Skeletal muscle tissue (tissue), 3 donors: ENCODE measurements at regions not wholly inside any gene's neighbourhood (a gene's known extent, or its start where the extent isn't known, plus 50 kb on each side); places are given as distances from the start of the nearest gene placed in this dataset.

Experiments
- H3K27ac ChIP-seq: one replicate; pipeline ENCODE4 v1.7.0; 2013; ENCODE audit warnings: mild to moderate bottlenecking, low read depth, low read length, inconsistent platforms
- H3K27me3 ChIP-seq, 3 donors: one replicate each; pipeline ENCODE4 v1.7.0; 2013; ENCODE audit warnings: low read length in 3 of 3; ENCODE audit not compliant: control insufficient read depth in 3 of 3, insufficient read depth in 3 of 3
- H3K36me3 ChIP-seq, 3 donors: one replicate each; pipeline ENCODE4 v1.7.0; 2013; ENCODE audit warnings: low read length in 3 of 3; ENCODE audit not compliant: control insufficient read depth in 3 of 3, insufficient read depth in 3 of 3
- H3K4me1 ChIP-seq, 3 donors: one replicate each; pipeline ENCODE4 v1.7.0; 2013; ENCODE audit warnings: low read length in 3 of 3, mild to moderate bottlenecking in 3 of 3; ENCODE audit not compliant: control insufficient read depth in 3 of 3, insufficient read depth in 3 of 3
- H3K4me3 ChIP-seq, 3 donors: one replicate each; pipeline ENCODE4 v1.7.0; 2013; ENCODE audit warnings: low read length in 3 of 3
- H3K9ac ChIP-seq, 3 donors: one replicate each; pipeline ENCODE4 v1.7.0; 2013; ENCODE audit warnings: low read length in 3 of 3, mild to moderate bottlenecking in 3 of 3, moderate library complexity in 2 of 3, low read depth in 1 of 3
- H3K9me3 ChIP-seq, 3 donors: one replicate each; pipeline ENCODE4 v1.7.0; 2013; ENCODE audit warnings: low read length in 3 of 3; ENCODE audit not compliant: control insufficient read depth in 3 of 3
- donor health status: Osteomylitis.

DNA sequence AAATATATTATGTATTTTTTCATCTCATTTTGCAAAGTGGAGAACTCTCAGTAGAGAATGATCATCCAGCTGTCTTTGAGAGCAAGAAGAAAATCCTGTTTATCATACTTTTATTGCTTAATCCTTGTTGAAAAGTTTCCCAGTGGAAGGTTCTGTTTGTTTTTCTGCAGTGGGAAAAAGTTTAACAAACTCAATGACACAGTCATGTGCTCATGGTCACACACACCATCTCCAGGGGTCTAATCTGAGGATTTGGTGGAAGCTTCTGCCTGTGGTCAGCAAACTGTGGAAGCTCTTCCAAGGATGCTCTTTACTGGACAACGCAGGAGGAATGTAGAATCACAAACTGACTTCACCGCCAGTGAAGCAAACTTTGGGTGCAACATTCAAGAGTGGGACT is 1003.9 kb downstream of the SORCS3 start:
- Histone ChIP-seq H3K4me1 (no peaks in the 10 kb centered on the region), H3K4me3 (no peak overlapping the region), H3K9ac (no peak overlapping the region), H3K9me3 (no peaks in the 10 kb centered on the region), H3K27ac (no peak overlapping the region), H3K27me3 (no peaks in the 10 kb centered on the region), H3K36me3 (no peaks in the 10 kb centered on the region)

GRCh38 chr10:105644559-105644958 is 1003.5 kb downstream of the SORCS3 start:
- H3K4me3 ChIP-seq = no peak overlapping the region
- no peaks in the 10 kb centered on the region for H3K36me3 ChIP-seq
- H3K27me3 ChIP-seq = no peaks in the 10 kb centered on the region
- H3K9me3 ChIP-seq = no peaks in the 10 kb centered on the region
- no peak overlapping the region for H3K27ac ChIP-seq
- no peak overlapping the region for H3K9ac ChIP-seq
- no peaks in the 10 kb centered on the region for H3K4me1 ChIP-seq

- H3K27ac ChIP-seq = no peak overlapping the region
Measured at GRCh38 chr10:105644091-105644490, 1003.0 kb downstream of the SORCS3 start.

GRCh38 chr10:105643660-105644059 is 1002.6 kb downstream of the SORCS3 start:
- Histone ChIP-seq H3K9me3 (no peaks in the 10 kb centered on the region), H3K4me1 (no peaks in the 10 kb centered on the region), H3K27ac (no peak overlapping the region)

More at GRCh38 chr10:105644091-105644490, 1003.0 kb downstream of the SORCS3 start:
- Histone ChIP-seq H3K4me3 (no peak overlapping the region), H3K9me3 (no peaks in the 10 kb centered on the region), H3K4me1 (no peaks in the 10 kb centered on the region), H3K27me3 (no peaks in the 10 kb centered on the region), H3K9ac (no peak overlapping the region), H3K36me3 (no peaks in the 10 kb centered on the region)

DNA sequence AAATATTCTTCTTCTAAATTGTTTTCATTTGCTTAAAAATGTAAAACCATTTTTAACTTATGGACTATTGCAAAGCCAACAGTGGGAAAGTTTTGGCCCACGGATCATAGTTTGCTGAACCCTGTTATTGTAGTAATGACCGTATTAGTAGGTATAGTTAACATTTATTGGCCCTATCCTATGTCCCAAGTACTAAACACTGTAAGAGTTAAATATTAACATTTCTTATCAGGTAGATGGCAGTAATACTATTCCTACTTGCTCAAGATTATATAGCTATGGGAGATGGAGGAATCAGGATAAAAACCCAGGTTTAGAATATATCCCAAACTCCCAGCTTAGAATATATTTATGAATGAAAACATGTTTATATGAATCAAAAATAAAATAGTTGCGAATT is 993.2 kb downstream of the SORCS3 start:
- Histone ChIP-seq H3K36me3 (no peaks in the 10 kb centered on the region), H3K27me3 (no peaks in the 10 kb centered on the region), H3K9me3 (no peaks in the 10 kb centered on the region), H3K4me3 (no peak overlapping the region), H3K4me1 (no peaks in the 10 kb centered on the region), H3K27ac (no peak overlapping the region), H3K9ac (no peak overlapping the region)

More at GRCh38 chr10:105643660-105644059, 1002.6 kb downstream of the SORCS3 start:
- no peak overlapping the region for H3K4me3 ChIP-seq
- no peak overlapping the region for H3K9ac ChIP-seq
- no peaks in the 10 kb centered on the region for H3K27me3 ChIP-seq
- no peaks in the 10 kb centered on the region for H3K36me3 ChIP-seq

DNA sequence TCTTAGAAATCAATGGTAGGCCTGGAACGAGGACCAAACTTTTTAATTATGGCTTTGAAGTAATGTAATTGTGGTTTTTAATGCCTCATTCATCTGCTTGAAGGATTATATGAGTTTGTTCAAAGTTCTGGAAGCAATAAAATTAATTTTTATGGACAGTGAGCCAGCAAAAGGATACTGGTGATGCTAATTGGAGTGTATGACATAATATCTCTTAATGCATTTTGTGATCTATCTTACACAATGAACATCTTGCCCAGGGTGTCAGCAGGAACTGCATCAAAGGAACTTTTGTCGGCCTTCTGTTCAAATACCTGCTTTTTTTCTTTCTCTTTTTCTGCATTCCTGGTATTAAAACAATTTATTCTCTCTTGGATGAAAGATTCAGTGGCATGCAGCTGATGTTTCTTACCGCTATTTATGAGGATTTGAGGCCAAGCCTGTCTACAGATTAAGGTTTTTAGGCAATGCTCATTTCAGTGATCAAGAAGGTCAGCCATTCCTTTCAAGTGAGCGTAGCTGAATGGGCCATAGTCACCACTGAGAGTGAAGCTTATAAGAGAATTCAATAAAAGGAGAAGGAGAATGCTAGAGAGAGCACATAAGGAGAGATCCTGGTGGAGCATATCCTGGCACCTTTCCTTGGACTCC is 974.8 kb downstream of the SORCS3 start:
- no peak overlapping the region for H3K27ac ChIP-seq
- H3K27me3 ChIP-seq = no peaks in the 10 kb centered on the region
- peaks cover 0 to 2% (median 0%) of the 10 kb centered on the region in 3 donors for H3K9me3 ChIP-seq
- H3K36me3 ChIP-seq = no peaks in the 10 kb centered on the region
- H3K4me3 ChIP-seq = no peak overlapping the region
- H3K9ac ChIP-seq = no peak overlapping the region
- no peaks in the 10 kb centered on the region for H3K4me1 ChIP-seq

- Histone ChIP-seq H3K9ac (no peak overlapping the region), H3K27me3 (no peaks in the 10 kb centered on the region), H3K4me1 (no peaks in the 10 kb centered on the region), H3K27ac (no peak overlapping the region), H3K36me3 (no peaks in the 10 kb centered on the region), H3K9me3 (peaks cover 0 to 2% (median 0%) of the 10 kb centered on the region in 3 donors), H3K4me3 (no peak overlapping the region)
Measured at GRCh38 chr10:105611244-105611798, 970.2 kb downstream of the SORCS3 start.

- H3K4me3 ChIP-seq = no peak overlapping the region
- H3K27ac ChIP-seq = no peak overlapping the region
- no peak overlapping the region for H3K9ac ChIP-seq
- H3K9me3 ChIP-seq = peaks cover 0 to 2% (median 0%) of the 10 kb centered on the region in 3 donors
- no peaks in the 10 kb centered on the region for H3K4me1 ChIP-seq
- no peaks in the 10 kb centered on the region for H3K27me3 ChIP-seq
- no peaks in the 10 kb centered on the region for H3K36me3 ChIP-seq
Measured at GRCh38 chr10:105609451-105609850, 968.4 kb downstream of the SORCS3 start.

GRCh38 chr10:105605918-105606317 is 964.8 kb downstream of the SORCS3 start:
- Histone ChIP-seq H3K9ac (no peak overlapping the region), H3K9me3 (no peaks in the 10 kb centered on the region), H3K4me1 (no peaks in the 10 kb centered on the region), H3K27ac (no peak overlapping the region), H3K27me3 (no peaks in the 10 kb centered on the region), H3K36me3 (no peaks in the 10 kb centered on the region), H3K4me3 (no peak overlapping the region)

DNA sequence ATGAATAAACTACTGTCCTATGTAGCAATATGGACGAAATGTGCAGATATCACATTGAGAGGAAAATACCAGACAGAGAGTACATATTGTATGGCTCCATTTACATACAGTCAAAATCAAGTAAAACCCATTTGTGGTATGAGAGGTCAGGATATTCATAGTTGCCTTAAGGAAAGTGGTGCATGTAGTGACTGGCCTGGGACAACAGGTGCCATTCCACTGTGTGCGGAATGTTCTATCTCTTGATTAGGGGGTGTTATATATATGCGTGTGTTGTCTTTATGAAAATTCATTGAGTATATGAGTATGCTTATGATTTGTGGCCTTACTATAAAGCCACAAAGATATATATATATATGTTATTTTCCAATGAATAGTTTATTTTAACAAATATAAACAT is 964.0 kb downstream of the SORCS3 start:
- Histone ChIP-seq H3K36me3 (no peaks in the 10 kb centered on the region), H3K27ac (no peak overlapping the region), H3K9ac (no peak overlapping the region), H3K4me3 (no peak overlapping the region), H3K9me3 (no peaks in the 10 kb centered on the region), H3K27me3 (no peaks in the 10 kb centered on the region), H3K4me1 (no peaks in the 10 kb centered on the region)
